Esophagus muscularis mucosa (tissue), 3 donors: ENCODE measurements at regions not wholly inside any gene's neighbourhood (a gene's known extent, or its start where the extent isn't known, plus 50 kb on each side); places are given as distances from the start of the nearest gene placed in this dataset.

Source experiments
- POLR2A ChIP-seq: fragments of 450-650 bp; IDR thresholded peaks from one replicate; pipeline ENCODE4 v1.6.1; 2017; ENCODE audit warnings: antibody characterized with exemption, moderate library complexity, mild to moderate bottlenecking, low read depth
- TF ChIP-seq, protein P1 (sequence below), 3 experiments: fragments of 200-600 bp in 2 of 3; fragments of 450-650 bp in 1 of 3; sonication (generic) in 2 of 3; IDR thresholded peaks; one replicate each; pipeline ENCODE4 v1.5.1; 2017 to 2019; ENCODE audit warnings: antibody characterized with exemption in 3 of 3, mild to moderate bottlenecking in 2 of 3, moderate library complexity in 1 of 3

DNA sequence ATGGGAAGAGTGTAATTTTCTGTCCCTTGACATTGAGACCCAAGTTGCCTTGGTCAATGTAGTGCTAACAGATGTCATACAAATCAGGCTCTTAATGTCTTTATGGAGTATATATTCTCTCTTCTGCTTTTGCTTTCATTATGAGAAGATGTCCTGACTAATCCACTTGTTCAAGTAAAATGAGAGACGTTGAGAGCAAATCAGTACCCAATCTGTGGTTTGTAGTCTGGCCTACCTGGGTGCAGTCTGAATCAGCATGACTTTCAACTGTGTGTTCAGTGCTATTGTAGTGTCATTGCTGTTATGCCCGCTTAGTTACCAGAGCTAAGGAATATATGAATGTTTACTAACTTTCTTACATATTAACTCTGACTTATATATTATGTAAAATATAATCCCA lies 612.4 kb downstream of the ANKRD7 start:
- TF ChIP-seq, protein P1, sequence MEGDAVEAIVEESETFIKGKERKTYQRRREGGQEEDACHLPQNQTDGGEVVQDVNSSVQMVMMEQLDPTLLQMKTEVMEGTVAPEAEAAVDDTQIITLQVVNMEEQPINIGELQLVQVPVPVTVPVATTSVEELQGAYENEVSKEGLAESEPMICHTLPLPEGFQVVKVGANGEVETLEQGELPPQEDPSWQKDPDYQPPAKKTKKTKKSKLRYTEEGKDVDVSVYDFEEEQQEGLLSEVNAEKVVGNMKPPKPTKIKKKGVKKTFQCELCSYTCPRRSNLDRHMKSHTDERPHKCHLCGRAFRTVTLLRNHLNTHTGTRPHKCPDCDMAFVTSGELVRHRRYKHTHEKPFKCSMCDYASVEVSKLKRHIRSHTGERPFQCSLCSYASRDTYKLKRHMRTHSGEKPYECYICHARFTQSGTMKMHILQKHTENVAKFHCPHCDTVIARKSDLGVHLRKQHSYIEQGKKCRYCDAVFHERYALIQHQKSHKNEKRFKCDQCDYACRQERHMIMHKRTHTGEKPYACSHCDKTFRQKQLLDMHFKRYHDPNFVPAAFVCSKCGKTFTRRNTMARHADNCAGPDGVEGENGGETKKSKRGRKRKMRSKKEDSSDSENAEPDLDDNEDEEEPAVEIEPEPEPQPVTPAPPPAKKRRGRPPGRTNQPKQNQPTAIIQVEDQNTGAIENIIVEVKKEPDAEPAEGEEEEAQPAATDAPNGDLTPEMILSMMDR (IDR thresholded peaks at IDR 0.05), result no peak
- no peak for TF ChIP-seq POLR2A
